PC-9 (cell line): ENCODE measurements at regions not wholly inside any gene's neighbourhood (a gene's known extent, or its start where the extent isn't known, plus 50 kb on each side); places are given as distances from the start of the nearest gene placed in this dataset.

Source experiments
- BruUV-seq: library from RNA; stranded (reverse); fragments of 400-500 nt; replicated peaks from 2 replicates; lab custom pipeline; 2021; lab: Mats Ljungman, UMichigan
- CTCF ChIA-PET: fragments of 300-600 bp; sonication (Branson Sonifier 250); formaldehyde crosslinking; loops from one replicate; lab custom pipeline; 2022; ENCODE audit warnings: antibody characterized with exemption; lab: Charles Lee
- POLR2A ChIA-PET: fragments of 300-600 bp; sonication (Branson Sonifier 250); formaldehyde crosslinking; loops from one replicate; lab custom pipeline; 2022; ENCODE audit warnings: antibody characterized with exemption; ENCODE audit not compliant: unreplicated experiment; lab: Charles Lee
- DNase-seq, 2 experiments: peaks; one replicate each; pipeline versions ENCODE4 v3.0.0 to v3.0.0-alpha.2; 2015 to 2022; ENCODE audit warnings: mixed read lengths in 1 of 2
- H2AFZ ChIP-seq: fragments of 200-600 bp; sonication (generic); 2 replicates; pipeline ENCODE4 v1.8.1; 2017; ENCODE audit warnings: antibody characterized with exemption
- H3F3A ChIP-seq: fragments of 200-600 bp; sonication (generic); 2 replicates; pipeline ENCODE4 v1.8.1; 2017; ENCODE audit warnings: antibody characterized with exemption, mild to moderate bottlenecking, low read depth; ENCODE audit not compliant: insufficient read depth
- H3K27ac ChIP-seq: fragments of 200-600 bp; sonication (generic); 2 replicates; pipeline ENCODE4 v1.6.1; 2016; ENCODE audit warnings: mixed run types
- H3K27me3 ChIP-seq: fragments of 200-600 bp; sonication (generic); 2 replicates; pipeline ENCODE4 v1.6.1; 2016; ENCODE audit warnings: low read depth, mixed run types; ENCODE audit not compliant: insufficient read depth
- H3K36me3 ChIP-seq: fragments of 200-600 bp; sonication (generic); 2 replicates; pipeline ENCODE4 v1.6.1; 2016; ENCODE audit warnings: low read depth, mixed run types
- H3K4me1 ChIP-seq: fragments of 200-600 bp; sonication (generic); replicated peaks from 2 replicates; pipeline ENCODE4 v1.6.1; 2016; ENCODE audit warnings: mixed run types; ENCODE audit not compliant: insufficient read depth
- H3K4me2 ChIP-seq: fragments of 200-600 bp; sonication (generic); 2 replicates; pipeline ENCODE4 v1.6.1; 2017; ENCODE audit warnings: mixed run types
- H3K4me3 ChIP-seq: fragments of 200-600 bp; sonication (generic); 2 replicates; pipeline ENCODE4 v1.6.1; 2016; ENCODE audit warnings: mixed run types
- H3K79me2 ChIP-seq: fragments of 200-600 bp; sonication (generic); 2 replicates; pipeline ENCODE4 v1.6.1; 2017; ENCODE audit warnings: low read depth, mixed run types
- H3K9me2 ChIP-seq: fragments of 200-600 bp; sonication (generic); 2 replicates; pipeline ENCODE4 v1.8.1; 2017; ENCODE audit warnings: mild to moderate bottlenecking; ENCODE audit not compliant: insufficient read depth
- H3K9me3 ChIP-seq: fragments of 200-600 bp; sonication (generic); 2 replicates; pipeline ENCODE4 v1.8.1; 2016; ENCODE audit warnings: low read depth; ENCODE audit not compliant: insufficient read depth
- H4K20me1 ChIP-seq: fragments of 200-600 bp; sonication (generic); 2 replicates; pipeline ENCODE4 v1.8.1; 2017; ENCODE audit not compliant: insufficient read depth
- EZH2 ChIP-seq: fragments of 200-600 bp; sonication (generic); IDR thresholded peaks from 2 replicates; pipeline ENCODE4 v1.8.0; 2017; ENCODE audit warnings: antibody characterized with exemption, low read depth
- intact Hi-C: fragments of 100-400 bp; cut with micrococcal nuclease; formaldehyde crosslinking; loops from one replicate; pipeline ENCODE4 v1.10.0; 2022; ENCODE audit not compliant: unreplicated experiment
- TF ChIP-seq, protein P1 (sequence below): fragments of 200-600 bp; sonication (generic); conservative IDR thresholded peaks from 2 replicates; pipeline ENCODE4 v1.6.1; 2017; ENCODE audit warnings: mixed run types, antibody characterized with exemption, mild to moderate bottlenecking, moderate library complexity

DNA sequence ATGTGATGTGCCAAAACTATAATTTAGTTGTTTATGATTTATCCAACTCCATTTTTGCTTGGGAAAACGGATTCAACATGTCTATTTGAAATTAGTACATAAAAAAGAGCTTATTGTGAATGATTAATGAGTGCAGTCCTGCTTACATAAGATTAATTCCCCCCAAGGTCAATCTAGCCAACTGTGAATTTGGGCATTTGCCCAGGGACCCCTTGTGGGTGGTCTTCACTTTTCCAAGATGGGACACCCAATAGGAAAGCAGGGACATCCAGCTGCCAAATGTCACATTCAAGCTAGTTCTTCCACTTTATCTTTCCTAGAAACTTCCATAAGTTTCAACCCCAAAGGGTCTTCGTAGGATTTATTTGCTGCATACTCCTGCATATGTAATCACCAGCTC, 362.4 kb upstream of the PKN2 start:
- no peaks in the 10 kb centered on the region for H3K79me2 ChIP-seq
- CTCF ChIA-PET = no interaction called here
- intact Hi-C loops = no loop called here

DNA sequence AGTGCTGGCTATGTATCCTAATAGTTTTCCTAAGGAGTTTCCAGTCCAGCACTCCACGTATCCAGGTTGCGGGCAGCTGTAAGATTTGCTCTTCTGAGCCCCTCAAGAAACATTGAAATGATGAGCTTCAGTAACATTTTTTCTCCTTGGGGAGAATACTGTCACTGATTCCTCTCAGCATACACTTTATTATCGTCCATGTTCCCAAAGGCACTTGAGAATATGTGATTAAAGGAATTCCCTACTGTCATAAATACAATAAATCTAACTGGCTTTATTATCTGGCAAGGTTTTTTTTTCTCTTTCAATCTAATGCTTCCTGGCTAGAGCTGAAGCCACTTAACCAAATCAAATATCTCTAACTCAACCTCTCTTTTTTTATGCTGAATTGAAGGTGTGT, 359.2 kb upstream of the PKN2 start:
- intact Hi-C loops = no loop called here
- H3K9me2 ChIP-seq = no peaks in the 10 kb centered on the region
- H2AFZ ChIP-seq = no peak overlapping the region
- TF ChIP-seq EZH2 = no peak
- TF ChIP-seq, protein P1, sequence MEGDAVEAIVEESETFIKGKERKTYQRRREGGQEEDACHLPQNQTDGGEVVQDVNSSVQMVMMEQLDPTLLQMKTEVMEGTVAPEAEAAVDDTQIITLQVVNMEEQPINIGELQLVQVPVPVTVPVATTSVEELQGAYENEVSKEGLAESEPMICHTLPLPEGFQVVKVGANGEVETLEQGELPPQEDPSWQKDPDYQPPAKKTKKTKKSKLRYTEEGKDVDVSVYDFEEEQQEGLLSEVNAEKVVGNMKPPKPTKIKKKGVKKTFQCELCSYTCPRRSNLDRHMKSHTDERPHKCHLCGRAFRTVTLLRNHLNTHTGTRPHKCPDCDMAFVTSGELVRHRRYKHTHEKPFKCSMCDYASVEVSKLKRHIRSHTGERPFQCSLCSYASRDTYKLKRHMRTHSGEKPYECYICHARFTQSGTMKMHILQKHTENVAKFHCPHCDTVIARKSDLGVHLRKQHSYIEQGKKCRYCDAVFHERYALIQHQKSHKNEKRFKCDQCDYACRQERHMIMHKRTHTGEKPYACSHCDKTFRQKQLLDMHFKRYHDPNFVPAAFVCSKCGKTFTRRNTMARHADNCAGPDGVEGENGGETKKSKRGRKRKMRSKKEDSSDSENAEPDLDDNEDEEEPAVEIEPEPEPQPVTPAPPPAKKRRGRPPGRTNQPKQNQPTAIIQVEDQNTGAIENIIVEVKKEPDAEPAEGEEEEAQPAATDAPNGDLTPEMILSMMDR = no peak
- no peak overlapping the region for H3K4me2 ChIP-seq
- H3K4me1 ChIP-seq = peaks cover 11% of the 10 kb centered on the region
- no peak for DNase-seq
- no peak overlapping the region for H3K27ac ChIP-seq
- H3K4me3 ChIP-seq = no peak overlapping the region
- peaks cover 15% of the 10 kb centered on the region; the same call in 1 of the 2 replicates for H3F3A ChIP-seq
- no peaks in the 10 kb centered on the region for H4K20me1 ChIP-seq
- ChIA-PET CTCF (no interaction called here), POLR2A (no interaction called here)
- no peaks in the 10 kb centered on the region for H3K27me3 ChIP-seq
- no peaks in the 10 kb centered on the region for H3K36me3 ChIP-seq
- no TSS peak for BruUV-seq
- no peaks in the 10 kb centered on the region for H3K79me2 ChIP-seq
- peaks cover 7% of the 10 kb centered on the region; the same call in 1 of the 2 replicates for H3K9me3 ChIP-seq

More for the DNA sequence above, 362.4 kb upstream of the PKN2 start:
- Histone ChIP-seq H3K36me3 (no peaks in the 10 kb centered on the region), H3K9me3 (0 out of 2 replicates have a peak, but pooled peaks cover under 1% of the 10 kb centered on the region), H4K20me1 (no peaks in the 10 kb centered on the region), H3K4me1 (no peaks in the 10 kb centered on the region), H3K4me2 (no peak overlapping the region), H3K27me3 (no peaks in the 10 kb centered on the region), H2AFZ (no peak overlapping the region), H3K4me3 (no peak overlapping the region), H3K9me2 (no peaks in the 10 kb centered on the region), H3K27ac (no peak overlapping the region), H3F3A (no peaks in the 10 kb centered on the region)
- TF ChIP-seq, protein P1 = no peak
- no peak for TF ChIP-seq EZH2
- BruUV-seq = no TSS peak
- POLR2A ChIA-PET = no interaction called here
- no peak for DNase-seq

DNA sequence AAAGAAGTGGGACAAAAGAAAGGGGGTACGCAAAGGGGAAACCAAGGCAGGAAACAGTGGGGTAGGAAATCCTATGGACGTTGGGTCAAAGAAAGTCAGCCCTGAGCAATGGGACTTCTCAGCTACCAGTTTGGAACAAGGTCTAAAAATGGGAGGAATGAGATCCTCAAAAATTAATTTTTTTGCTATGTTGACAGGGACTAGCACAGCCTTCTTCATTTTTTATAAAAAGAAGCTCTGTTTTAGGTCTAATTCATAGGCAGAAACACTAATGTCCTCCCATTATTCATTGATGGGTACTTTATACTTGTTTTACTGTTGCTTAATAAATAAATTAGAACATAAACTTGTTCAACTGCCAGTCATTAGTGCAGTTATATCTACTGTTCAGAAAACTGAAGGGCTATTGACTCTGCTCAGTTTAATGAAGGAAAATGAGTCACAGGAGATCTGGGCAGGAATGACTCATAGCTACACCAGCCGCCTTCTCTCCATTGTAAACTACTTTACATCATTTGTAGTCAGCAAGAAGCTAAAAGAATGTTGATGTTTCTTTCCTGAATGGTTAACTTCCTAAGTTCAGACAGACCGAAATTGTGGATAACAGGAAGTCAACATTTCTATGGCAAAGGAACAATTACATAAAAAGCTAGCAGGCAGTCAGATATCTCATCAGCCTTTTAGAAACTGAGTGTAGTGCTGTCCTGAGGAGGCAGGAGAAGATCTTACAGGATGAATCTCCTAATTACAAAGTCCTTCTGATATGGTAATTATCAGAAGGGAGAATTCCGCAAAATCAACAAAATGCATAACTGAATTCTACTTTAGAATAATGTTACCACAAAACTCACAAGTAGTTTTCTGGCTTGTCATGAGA, 356.4 kb upstream of the PKN2 start:
- Histone ChIP-seq H3K9me2 (no peaks in the 10 kb centered on the region), H3K36me3 (no peaks in the 10 kb centered on the region), H3K27ac (peak overlapping the region; percentile 28; the same call in 1 of the 2 replicates), H3K4me2 (peak overlapping the region; percentile 16; the same call in 1 of the 2 replicates), H3F3A (peaks cover 15% of the 10 kb centered on the region; the same call in 1 of the 2 replicates), H3K27me3 (no peaks in the 10 kb centered on the region), H3K4me3 (no peak overlapping the region), H4K20me1 (no peaks in the 10 kb centered on the region), H3K79me2 (no peaks in the 10 kb centered on the region), H2AFZ (no peak overlapping the region), H3K9me3 (peaks cover 7% of the 10 kb centered on the region; the same call in 1 of the 2 replicates), H3K4me1 (peaks cover 11% of the 10 kb centered on the region)
- peak; percentile 29 to 72 for DNase-seq
- ChIA-PET POLR2A (interaction anchor here (0.6 kb wide), 1 partner anchor 345 kb away, joined by 4 read pairs; no protein-coding TSS in a partner anchor), CTCF (no interaction called here)
- BruUV-seq = no TSS peak
- no peak for TF ChIP-seq EZH2
- TF ChIP-seq, protein P1 = no peak
- intact Hi-C loops = no loop called here
